OCI-LY3 (cell line): ENCODE measurements at regions not wholly inside any gene's neighbourhood (a gene's known extent, or its start where the extent isn't known, plus 50 kb on each side); places are given as distances from the start of the nearest gene placed in this dataset.

Experiments used
- H2AFZ ChIP-seq: fragments of 200-600, 300-600 bp; shearing (Covaris generic); 2 replicates; pipeline ENCODE4 v1.6.0; 2014; ENCODE audit warnings: antibody characterized with exemption, low read depth, low read length
- H3K27ac ChIP-seq: fragments of 200-600, 300-600 bp; sonication (generic); 2 replicates; pipeline ENCODE4 v1.5.1; 2014; ENCODE audit warnings: mild to moderate bottlenecking, low read length, moderate library complexity, mixed read lengths
- H3K27me3 ChIP-seq: fragments of 200-600, 300-600 bp; sonication (generic); 2 replicates; pipeline ENCODE4 v1.6.1; 2014; ENCODE audit warnings: low read depth, low read length, mixed read lengths
- H3K36me3 ChIP-seq: fragments of 200-600, 300-600 bp; sonication (generic); replicated peaks from 2 replicates; pipeline ENCODE3; 2014; ENCODE audit warnings: low read depth, low read length, mixed read lengths
- H3K4me1 ChIP-seq: fragments of 300-600, 200-600 bp; sonication (generic); 2 replicates; pipeline ENCODE4 v1.6.1; 2014; ENCODE audit warnings: low read length, mixed read lengths
- H3K4me2 ChIP-seq: fragments of 200-600, 300-600 bp; sonication (generic); 2 replicates; pipeline ENCODE4 v1.6.1; 2014; ENCODE audit warnings: low read length, mixed read lengths
- H3K4me3 ChIP-seq: fragments of 300-600, 200-600 bp; sonication (generic); 2 replicates; pipeline ENCODE4 v1.5.1; 2014; ENCODE audit warnings: antibody characterized with exemption, mild to moderate bottlenecking, low read length, moderate library complexity
- H3K79me2 ChIP-seq: fragments of 300-600, 200-600 bp; shearing (Covaris generic); 2 replicates; pipeline ENCODE4 v1.6.1; 2014; ENCODE audit warnings: mild to moderate bottlenecking, low read length, mixed read lengths
- H3K9ac ChIP-seq: fragments of 300-600, 200-600 bp; shearing (Covaris generic); 2 replicates; pipeline ENCODE4 v1.6.0; 2014; ENCODE audit warnings: mild to moderate bottlenecking, low read length, moderate library complexity
- H3K9me3 ChIP-seq: fragments of 200-600, 300-600 bp; shearing (Covaris generic); 2 replicates; pipeline ENCODE4 v1.6.1; 2014; ENCODE audit warnings: low read length, mixed read lengths; ENCODE audit not compliant: insufficient read depth
- H4K20me1 ChIP-seq: fragments of 200-600, 300-600 bp; sonication (generic); 2 replicates; pipeline ENCODE4 v1.6.1; 2016; ENCODE audit warnings: low read length, mixed read lengths; ENCODE audit not compliant: insufficient read depth
- CTCF ChIP-seq: fragments of 200-600, 300-600 bp; sonication (generic); IDR thresholded peaks from 2 replicates; pipeline ENCODE4 v1.5.1; 2014; ENCODE audit warnings: antibody characterized with exemption, low read length, low read depth
- EZH2phosphoT487 ChIP-seq: fragments of 200-600 bp; shearing (Covaris generic); IDR thresholded peaks from 2 replicates; pipeline ENCODE4 v1.6.1; 2018; ENCODE audit warnings: antibody characterized with exemption, mixed run types, low read depth

- Histone ChIP-seq H3K9ac (no peak overlapping the region), H3K4me3 (no peak overlapping the region), H3K27ac (no peak overlapping the region), H4K20me1 (no peaks in the 10 kb centered on the region), H2AFZ (no peak overlapping the region), H3K27me3 (no peaks in the 10 kb centered on the region), H3K4me1 (no peaks in the 10 kb centered on the region), H3K79me2 (no peaks in the 10 kb centered on the region), H3K4me2 (no peak overlapping the region), H3K36me3 (no peaks in the 10 kb centered on the region), H3K9me3 (no peaks in the 10 kb centered on the region)
- TF ChIP-seq CTCF (no peak), EZH2phosphoT487 (no peak)
Observed at GRCh38 chrX:67104982-67105757, 438.7 kb upstream of the AR start.

- Histone ChIP-seq H3K4me1 (no peaks in the 10 kb centered on the region), H3K4me3 (no peak overlapping the region), H3K79me2 (no peaks in the 10 kb centered on the region), H2AFZ (no peak overlapping the region), H3K27me3 (no peaks in the 10 kb centered on the region), H3K9ac (no peak overlapping the region), H3K4me2 (no peak overlapping the region), H3K27ac (no peak overlapping the region), H3K9me3 (no peaks in the 10 kb centered on the region), H4K20me1 (no peaks in the 10 kb centered on the region), H3K36me3 (no peaks in the 10 kb centered on the region)
- TF ChIP-seq CTCF (no peak), EZH2phosphoT487 (no peak)
Observed at GRCh38 chrX:67100031-67100884, 443.6 kb upstream of the AR start.

GRCh38 chrX:67094061-67094460, 449.8 kb upstream of the AR start:
- Histone ChIP-seq H3K4me2 (no peak overlapping the region), H3K36me3 (no peaks in the 10 kb centered on the region), H3K9me3 (no peaks in the 10 kb centered on the region), H3K9ac (no peak overlapping the region), H2AFZ (no peak overlapping the region), H3K27ac (no peak overlapping the region), H3K27me3 (no peaks in the 10 kb centered on the region), H4K20me1 (no peaks in the 10 kb centered on the region), H3K79me2 (no peaks in the 10 kb centered on the region), H3K4me1 (no peaks in the 10 kb centered on the region), H3K4me3 (no peak overlapping the region)
- no peak for TF ChIP-seq EZH2phosphoT487
- TF ChIP-seq CTCF: no peak

- H3K4me3 ChIP-seq: no peak overlapping the region
- H4K20me1 ChIP-seq: no peaks in the 10 kb centered on the region
- H3K36me3 ChIP-seq: no peaks in the 10 kb centered on the region
- no peaks in the 10 kb centered on the region for H3K4me1 ChIP-seq
- H3K27ac ChIP-seq: no peak overlapping the region
- TF ChIP-seq CTCF (no peak), EZH2phosphoT487 (no peak)
- no peak overlapping the region for H3K9ac ChIP-seq
- no peaks in the 10 kb centered on the region for H3K79me2 ChIP-seq
- no peaks in the 10 kb centered on the region for H3K9me3 ChIP-seq
- no peak overlapping the region for H3K4me2 ChIP-seq
- no peaks in the 10 kb centered on the region for H3K27me3 ChIP-seq
- H2AFZ ChIP-seq: no peak overlapping the region
Observed at GRCh38 chrX:67050760-67051159, 411.9 kb upstream of the EDA2R start.
